NCI-H82 treated with DMSO at 0.1 percent for 48 hours (cell line): ENCODE measurements at regions not wholly inside any gene's neighbourhood (a gene's known extent, or its start where the extent isn't known, plus 50 kb on each side); places are given as distances from the start of the nearest gene placed in this dataset.

Experiments
- DNase-seq: peaks from one replicate; lab custom pipeline; 2025; ENCODE audit not compliant: unreplicated experiment; lab: John Stamatoyannopoulos, UW

DNA sequence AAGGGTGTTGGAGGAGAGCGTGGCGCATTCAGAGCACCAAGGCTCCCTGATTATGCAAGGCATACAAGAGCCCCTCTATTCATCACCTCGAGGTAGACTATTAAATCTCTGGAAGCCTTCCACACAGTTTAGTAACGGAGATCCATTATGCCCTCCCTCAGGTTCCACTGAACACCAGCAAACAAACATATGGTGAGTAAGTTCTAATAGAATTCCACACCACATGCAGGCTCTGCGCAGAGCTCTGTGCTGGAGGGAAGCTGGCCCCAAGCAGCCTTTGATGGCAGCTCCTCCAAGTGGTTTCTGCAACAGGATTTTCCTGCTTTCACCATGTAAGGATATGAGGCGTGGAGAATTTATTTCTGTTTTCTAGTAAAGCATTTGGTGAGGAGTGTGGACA, 238.6 kb downstream of the C1D start:
- no peak for DNase-seq

GRCh38 chr2:67825476-67825875, 237.3 kb downstream of the C1D start:
- DNase-seq: no peak

- no peak for DNase-seq
Observed at GRCh38 chr2:67828066-67828465, 234.7 kb downstream of the C1D start.

DNA sequence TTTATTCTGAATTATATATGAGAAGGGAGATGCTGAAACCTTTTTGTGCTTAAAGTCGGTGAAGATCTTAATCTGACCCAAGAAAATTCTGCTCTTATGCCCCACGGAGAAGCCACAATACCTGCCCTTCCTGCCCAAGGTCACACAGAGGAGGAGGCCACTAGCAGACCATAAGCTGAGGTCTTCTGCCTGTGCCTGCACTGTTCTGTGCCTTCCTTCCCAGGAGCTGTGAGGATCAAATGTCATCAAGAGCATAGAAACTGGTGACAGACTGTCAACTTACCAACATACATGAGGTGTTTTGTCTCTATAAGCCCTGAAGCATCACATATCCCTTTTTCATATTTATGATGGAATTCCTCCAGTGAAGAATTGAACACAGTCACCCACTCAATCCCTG, 233.3 kb downstream of the C1D start:
- no peak for DNase-seq

GRCh38 chr2:67833632-67834031, 229.2 kb downstream of the C1D start:
- no peak for DNase-seq

- DNase-seq: no peak
Observed at GRCh38 chr2:67834482-67834881, 228.3 kb downstream of the C1D start.

GRCh38 chr2:67835266-67835665, 227.5 kb downstream of the C1D start:
- no peak for DNase-seq

DNA sequence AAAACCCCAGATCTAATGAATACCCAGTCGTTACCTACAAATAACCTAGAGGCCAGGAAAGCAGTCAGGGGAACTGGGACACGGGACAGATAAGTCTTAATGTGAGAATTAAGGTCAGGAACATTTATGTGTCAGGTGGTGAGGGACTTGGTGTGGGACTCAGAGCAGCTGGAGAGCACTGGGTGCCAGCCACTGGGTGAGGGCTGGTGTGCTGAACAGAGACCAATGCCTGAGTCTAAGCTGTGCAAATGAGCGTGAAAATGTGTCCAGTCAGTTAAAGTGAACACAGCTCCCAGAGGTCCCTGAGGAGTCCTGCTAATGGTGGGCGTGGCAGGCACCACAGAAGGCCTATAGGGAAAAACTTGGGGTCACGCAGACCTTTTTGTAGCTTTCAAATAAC, 225.9 kb downstream of the C1D start:
- no peak for DNase-seq

GRCh38 chr2:67838205-67838604, 224.6 kb downstream of the C1D start:
- DNase-seq: no peak

DNA sequence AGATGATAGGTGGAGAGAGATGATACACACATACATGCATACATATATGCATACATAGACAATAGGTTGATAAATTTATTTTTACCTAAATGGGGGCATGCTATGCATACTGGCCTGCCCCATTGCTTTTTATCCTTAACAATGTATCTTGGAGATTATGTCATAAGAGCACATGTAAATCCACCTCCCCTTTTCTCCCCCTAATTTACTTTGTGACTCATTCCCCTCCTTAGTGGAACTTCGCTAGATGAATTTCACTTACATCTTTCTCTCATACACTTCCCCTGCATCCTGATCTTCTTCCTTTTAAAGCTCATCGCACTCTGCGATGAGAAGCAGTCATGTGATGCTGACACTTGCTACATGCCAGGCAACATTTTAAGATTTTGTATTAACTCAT, 223.6 kb downstream of the C1D start:
- DNase-seq: no peak

GRCh38 chr2:67839668-67840067, 223.1 kb downstream of the C1D start:
- DNase-seq: no peak

DNA sequence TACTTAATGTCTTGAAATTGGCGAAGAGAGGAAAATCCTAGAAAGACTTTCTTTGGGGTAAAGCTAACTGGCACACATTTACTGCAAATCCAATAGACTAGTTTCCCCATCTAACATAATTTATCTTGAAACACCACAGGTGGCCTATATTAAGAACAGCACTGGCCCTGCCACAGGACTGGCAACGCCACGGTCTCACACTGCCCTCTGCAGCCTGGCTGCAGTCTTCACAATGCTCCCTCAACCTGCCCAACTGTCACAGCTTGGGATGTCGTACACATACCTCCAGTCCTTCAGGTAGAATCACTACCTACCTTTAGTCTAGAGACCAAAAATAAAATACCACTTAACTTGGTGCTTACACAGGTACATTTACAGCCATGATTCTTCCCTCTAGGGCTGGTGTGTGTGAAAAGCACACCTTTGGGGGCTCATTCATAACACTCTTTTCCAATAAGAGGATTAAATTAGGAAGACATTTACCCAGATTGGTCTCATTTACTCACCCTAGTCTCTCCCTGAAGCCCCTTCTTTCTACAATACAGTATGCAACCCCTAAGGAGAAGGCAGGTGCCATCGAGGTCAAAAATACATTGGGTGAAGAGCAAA, 222.2 kb downstream of the C1D start:
- DNase-seq: peak; percentile 41

DNA sequence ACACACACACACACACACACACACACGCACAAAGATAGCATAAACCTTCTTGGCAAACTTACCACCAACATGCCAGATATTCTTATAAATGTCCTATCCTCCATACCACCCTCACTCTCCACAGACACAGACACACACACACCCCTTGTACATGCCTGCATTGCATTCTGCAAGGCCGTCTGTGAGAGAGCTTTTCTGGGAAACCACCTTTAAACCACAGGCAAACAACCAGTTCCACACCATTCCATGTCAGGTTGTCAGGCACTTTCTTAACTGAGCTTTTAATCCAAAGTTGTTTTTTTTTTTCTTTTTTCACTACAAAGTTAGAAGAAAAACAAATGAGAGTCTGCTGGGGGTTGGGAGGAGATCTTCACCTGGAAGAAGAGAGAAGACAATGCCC, 221.1 kb downstream of the C1D start:
- DNase-seq: no peak

DNA sequence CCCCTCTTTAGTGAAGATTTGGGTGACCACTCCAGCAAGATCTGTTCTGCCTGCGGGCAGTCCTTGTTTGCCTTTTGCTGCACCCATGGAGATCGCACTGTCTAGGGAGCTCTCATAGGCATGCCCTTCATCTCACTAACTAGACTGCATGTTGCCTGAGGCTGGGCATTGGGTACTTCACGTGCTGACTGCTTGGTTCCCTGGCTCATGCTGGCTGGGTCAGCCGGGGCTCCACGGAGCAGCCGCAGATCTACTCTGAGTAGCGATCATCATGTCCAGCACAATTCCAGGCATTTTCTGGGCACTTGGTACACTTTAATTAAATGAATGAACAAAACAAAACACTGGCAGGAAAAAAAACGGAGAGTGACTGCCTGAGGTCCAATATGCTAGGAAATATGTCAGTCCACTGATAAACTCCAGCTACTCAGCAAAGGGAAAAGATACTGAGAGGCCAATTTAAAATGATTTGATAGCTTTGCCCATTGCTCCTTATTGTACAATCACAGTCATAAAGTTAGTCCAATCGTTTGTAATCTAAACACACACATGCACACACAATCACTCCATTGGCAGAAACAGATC, 220.3 kb downstream of the C1D start:
- no peak for DNase-seq

GRCh38 chr2:67844024-67844540, 218.7 kb downstream of the C1D start:
- no peak for DNase-seq

DNA sequence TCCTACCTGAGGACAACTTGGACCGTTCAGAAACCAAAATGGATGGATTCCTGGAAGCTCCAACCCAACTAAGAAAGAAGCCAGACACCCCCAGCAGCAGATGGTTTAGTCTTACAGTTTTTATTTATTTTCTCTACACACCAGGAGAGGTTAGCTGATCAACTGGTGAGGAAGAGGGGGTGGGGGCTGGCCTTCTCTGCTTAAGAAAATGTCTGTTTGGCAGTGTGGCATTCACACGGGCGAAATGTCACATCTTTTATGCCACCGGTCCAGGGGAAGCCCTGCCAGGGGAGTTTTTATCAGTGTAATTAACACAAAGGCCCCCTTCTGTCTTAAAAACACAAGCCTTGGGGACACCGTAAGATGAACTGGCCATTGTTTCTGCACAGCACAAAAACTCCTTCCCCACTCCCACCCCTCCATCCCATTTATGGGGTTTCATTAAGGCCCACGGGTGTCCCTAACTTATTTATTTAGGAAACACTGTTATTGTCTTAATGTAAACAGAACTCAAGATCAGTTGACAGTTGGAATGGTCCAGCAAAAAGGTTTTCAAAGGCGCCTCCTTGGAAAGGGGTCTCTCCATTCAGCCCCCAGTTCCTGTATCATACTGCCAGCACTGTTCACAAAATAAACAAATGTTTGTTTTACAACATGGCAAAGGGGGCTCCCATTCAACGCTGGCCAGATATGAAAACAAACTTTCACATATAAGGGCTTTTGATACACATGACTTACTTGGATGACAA, 217.0 kb downstream of the C1D start:
- DNase-seq: no peak

GRCh38 chr2:67846370-67847070, 216.3 kb downstream of the C1D start:
- DNase-seq: peak; percentile 68

- no peak for DNase-seq
Observed at GRCh38 chr2:67848551-67849285, 214.1 kb downstream of the C1D start.

DNA sequence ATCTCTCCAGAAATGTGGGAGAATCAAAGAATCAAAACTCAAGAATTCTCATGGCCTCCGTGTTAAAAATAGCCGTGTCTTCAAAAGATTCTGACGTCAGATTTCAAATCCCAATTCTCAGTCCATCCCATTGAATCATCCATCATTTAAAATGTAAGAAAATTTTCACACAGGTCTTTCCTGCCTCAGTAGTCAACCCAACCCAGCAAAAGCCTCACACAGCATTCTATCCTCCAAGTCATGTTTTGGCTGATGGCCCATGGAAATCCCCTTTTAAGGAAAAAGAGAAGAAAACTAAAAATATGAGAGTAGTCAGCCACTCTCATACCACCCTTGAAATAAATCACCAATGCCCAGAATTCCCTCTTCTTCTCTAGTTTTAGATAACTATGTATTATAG, 211.8 kb downstream of the C1D start:
- no peak for DNase-seq

GRCh38 chr2:67851956-67852824, 210.6 kb downstream of the C1D start:
- peak; percentile 58 for DNase-seq
